GM18861 (cell line): ENCODE measurements at regions not wholly inside any gene's neighbourhood (a gene's known extent, or its start where the extent isn't known, plus 50 kb on each side); places are given as distances from the start of the nearest gene placed in this dataset.

ENCODE experiments used
- ATAC-seq: cut with Tn5 transposase; IDR thresholded peaks from one replicate; pipeline ENCODE4 v1.9.1; 2021; ENCODE audit not compliant: unreplicated experiment

- no peak for ATAC-seq
Measured at GRCh38 chr1:5575396-5575940, 416.8 kb downstream of the NPHP4 start.

GRCh38 chr1:5574641-5575040, 417.6 kb downstream of the NPHP4 start:
- no peak for ATAC-seq

GRCh38 chr1:5572794-5573193, 419.4 kb downstream of the NPHP4 start:
- ATAC-seq: no peak

- ATAC-seq: no peak
Measured at GRCh38 chr1:5571861-5572401, 420.3 kb downstream of the NPHP4 start.

GRCh38 chr1:5571438-5571837, 420.8 kb downstream of the NPHP4 start:
- ATAC-seq: no peak

- ATAC-seq: no peak
Measured at GRCh38 chr1:5570931-5571330, 421.3 kb downstream of the NPHP4 start.

GRCh38 chr1:5568321-5568720, 423.9 kb downstream of the NPHP4 start:
- no peak for ATAC-seq

GRCh38 chr1:5567839-5568238, 424.4 kb downstream of the NPHP4 start:
- ATAC-seq: no peak

- ATAC-seq: no peak
Measured at GRCh38 chr1:5566924-5567323, 425.3 kb downstream of the NPHP4 start.

- no peak for ATAC-seq
Measured at GRCh38 chr1:5565281-5566125, 426.7 kb downstream of the NPHP4 start.

GRCh38 chr1:5564578-5565257, 427.5 kb downstream of the NPHP4 start:
- no peak for ATAC-seq

GRCh38 chr1:5563861-5564577, 428.2 kb downstream of the NPHP4 start:
- no peak for ATAC-seq

GRCh38 chr1:5562769-5563168, 429.5 kb downstream of the NPHP4 start:
- ATAC-seq: no peak

GRCh38 chr1:5562331-5562730, 429.9 kb downstream of the NPHP4 start:
- ATAC-seq: no peak

GRCh38 chr1:5559078-5559477, 433.1 kb downstream of the NPHP4 start:
- no peak for ATAC-seq

- no peak for ATAC-seq
Measured at GRCh38 chr1:5555853-5556252, 436.4 kb downstream of the NPHP4 start.

- ATAC-seq: no peak
Measured at GRCh38 chr1:5554784-5555183, 437.4 kb downstream of the NPHP4 start.

GRCh38 chr1:5554111-5554510, 438.1 kb downstream of the NPHP4 start:
- no peak for ATAC-seq

GRCh38 chr1:5552787-5553484, 439.3 kb downstream of the NPHP4 start:
- ATAC-seq: no peak

- ATAC-seq: no peak
Measured at GRCh38 chr1:5551274-5551975, 440.8 kb downstream of the NPHP4 start.
